ENCODE measurements at regions not wholly inside any gene's neighbourhood (a gene's known extent, or its start where the extent isn't known, plus 50 kb on each side); places are given as distances from the start of the nearest gene placed in this dataset.

GRCh38 chr21:15660423-15660804, 69.4 kb upstream of the USP25 start:
- BruUV-seq (replicated peaks): no TSS peak
- Histone ChIP-seq H3K27ac (ENCODE audit: control insufficient read depth, insufficient read depth) (no peak overlapping the region), H3K9ac (ENCODE audit: control insufficient read depth, insufficient read depth, low read length) (no peak overlapping the region), H3K4me1 (ENCODE audit: control insufficient read depth, insufficient read depth, low read length) (no peaks in the 10 kb centered on the region), H3K9me3 (replicated peaks; ENCODE audit: control insufficient read depth, insufficient read depth, low read length) (no peaks in the 10 kb centered on the region), H2AFZ (ENCODE audit: control insufficient read depth, low read depth, low read length) (no peak overlapping the region), H3K4me2 (ENCODE audit: control insufficient read depth, insufficient read depth) (no peak overlapping the region), H3K27me3 (replicated peaks in 1 of 2; ENCODE audit: control insufficient read depth in 2 of 2, insufficient read depth in 2 of 2, low read length in 1 of 2) (no peaks in the 10 kb centered on the region), H4K20me1 (ENCODE audit: control insufficient read depth, insufficient read depth) (no peaks in the 10 kb centered on the region), H3K4me3 (no peak overlapping the region), H3K79me2 (ENCODE audit: control insufficient read depth, insufficient read depth, low read length) (no peaks in the 10 kb centered on the region), H3K36me3 (ENCODE audit: control insufficient read depth in 2 of 2, insufficient read depth in 2 of 2, low read length in 1 of 2) (no peaks in the 10 kb centered on the region)
- ChIA-PET RAD21 (ENCODE audit: unreplicated experiment) (no interaction called here), CTCF (no interaction called here), SMC1A (ENCODE audit: uncharacterized antibody, unreplicated experiment) (interaction anchor here (1.6 kb wide), 1 partner anchor 162 kb away, joined by 4 read pairs; no protein-coding TSS in a partner anchor), POLR2A (no interaction called here)
- DNase-seq (ENCODE audit: low read depth, low spot score) (no peak), ATAC-seq (no peak), FAIRE-seq (no peak)
- in situ Hi-C loops (cut with MboI): no loop called here
- 0% methylated on average over 2 of the region's 2 CpGs for WGBS (ENCODE audit: insufficient coverage, insufficient replicate concordance, low lambda C conversion rate, missing lambda C conversion rate)
- no peak for TF ChIP-seq JUNB (IDR thresholded peaks at IDR 0.05)
- no peak for TF ChIP-seq ASH2L (IDR thresholded peaks at IDR 0.05; ENCODE audit: borderline replicate concordance, low read depth)
- TF ChIP-seq SMARCA5 (IDR thresholded peaks at IDR 0.05): no peak
- no peak for TF ChIP-seq ZBTB4 (CRISPR knock-in tag; IDR thresholded peaks at IDR 0.05)
- TF ChIP-seq BHLHE40 (IDR thresholded peaks at IDR 0.05; ENCODE audit: borderline replicate concordance in 1 of 2, low read depth in 2 of 2, low read length in 1 of 2): no peak
- TF ChIP-seq CREB1 (IDR thresholded peaks at IDR 0.05; ENCODE audit: low read depth): no peak
- no peak for TF ChIP-seq EZH2 (IDR thresholded peaks at IDR 0.05; ENCODE audit: borderline replicate concordance, control insufficient read depth, low read depth, low read length)
- no peak for TF ChIP-seq IRF5 (IDR thresholded peaks at IDR 0.05; ENCODE audit: borderline replicate concordance)
- no peak for TF ChIP-seq NBN (IDR thresholded peaks at IDR 0.05)
- no peak for TF ChIP-seq SMAD5 (IDR thresholded peaks at IDR 0.05; ENCODE audit: low read depth)
- TF ChIP-seq NR2C1 (IDR thresholded peaks at IDR 0.05): no peak
- no peak for TF ChIP-seq TCF7 (IDR thresholded peaks at IDR 0.05; ENCODE audit: borderline replicate concordance)
- TF ChIP-seq CHD1 (IDR thresholded peaks at IDR 0.05; ENCODE audit: low read depth, low read length): no peak
- no peak for TF ChIP-seq NFYB (IDR thresholded peaks at IDR 0.05; ENCODE audit: insufficient read depth, low read depth, low read length)
- intact Hi-C loops (cut with micrococcal nuclease; ENCODE audit: unreplicated experiment): no loop called here
